ENCODE measurements at regions not wholly inside any gene's neighbourhood (a gene's known extent, or its start where the extent isn't known, plus 50 kb on each side); places are given as distances from the start of the nearest gene placed in this dataset.

DNA sequence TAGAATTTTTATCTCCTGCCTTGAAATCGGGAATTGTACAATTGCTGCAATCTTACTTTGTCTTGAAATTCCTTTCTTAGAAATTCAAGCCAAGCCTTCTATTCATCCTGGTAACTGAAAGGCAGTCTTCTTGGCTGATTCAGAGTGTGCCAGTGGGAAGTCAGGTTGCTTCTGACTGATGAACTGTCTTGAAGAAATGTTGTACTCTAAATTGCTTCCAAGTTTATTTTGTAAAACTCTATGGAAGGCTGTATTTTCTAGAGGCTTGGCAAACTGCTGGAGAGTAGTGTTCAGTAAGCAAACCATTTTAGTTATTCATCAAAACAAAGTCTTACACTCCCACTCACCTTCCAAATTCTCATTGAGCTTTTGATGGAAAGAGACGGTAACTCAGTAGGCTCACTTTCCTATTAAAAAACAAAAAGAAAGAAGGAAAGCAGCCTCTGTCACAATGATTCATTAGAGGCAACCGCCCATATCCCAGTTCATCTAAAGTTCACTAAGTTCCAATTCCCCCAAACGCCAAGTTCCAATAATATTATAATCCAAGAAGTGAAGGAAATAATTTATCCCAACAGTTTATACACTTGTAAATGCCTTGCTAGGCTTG is 187.9 kb upstream of the MALRD1 start:
- TF ChIP-seq, protein P1, sequence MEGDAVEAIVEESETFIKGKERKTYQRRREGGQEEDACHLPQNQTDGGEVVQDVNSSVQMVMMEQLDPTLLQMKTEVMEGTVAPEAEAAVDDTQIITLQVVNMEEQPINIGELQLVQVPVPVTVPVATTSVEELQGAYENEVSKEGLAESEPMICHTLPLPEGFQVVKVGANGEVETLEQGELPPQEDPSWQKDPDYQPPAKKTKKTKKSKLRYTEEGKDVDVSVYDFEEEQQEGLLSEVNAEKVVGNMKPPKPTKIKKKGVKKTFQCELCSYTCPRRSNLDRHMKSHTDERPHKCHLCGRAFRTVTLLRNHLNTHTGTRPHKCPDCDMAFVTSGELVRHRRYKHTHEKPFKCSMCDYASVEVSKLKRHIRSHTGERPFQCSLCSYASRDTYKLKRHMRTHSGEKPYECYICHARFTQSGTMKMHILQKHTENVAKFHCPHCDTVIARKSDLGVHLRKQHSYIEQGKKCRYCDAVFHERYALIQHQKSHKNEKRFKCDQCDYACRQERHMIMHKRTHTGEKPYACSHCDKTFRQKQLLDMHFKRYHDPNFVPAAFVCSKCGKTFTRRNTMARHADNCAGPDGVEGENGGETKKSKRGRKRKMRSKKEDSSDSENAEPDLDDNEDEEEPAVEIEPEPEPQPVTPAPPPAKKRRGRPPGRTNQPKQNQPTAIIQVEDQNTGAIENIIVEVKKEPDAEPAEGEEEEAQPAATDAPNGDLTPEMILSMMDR (IDR thresholded peaks at IDR 0.05): no peak
- TF ChIP-seq ZFX (IDR thresholded peaks at IDR 0.05; ENCODE audit: borderline replicate concordance): no peak
